GM12878 (cell line): ENCODE measurements at regions not wholly inside any gene's neighbourhood (a gene's known extent, or its start where the extent isn't known, plus 50 kb on each side); places are given as distances from the start of the nearest gene placed in this dataset.
A peak's percentile ranks its signal among the peaks of the same experiment; 100 is the strongest.

ENCODE experiments used
- ATAC-seq: fragments of 200-7000 bp; cut with Tn5 transposase; 3 replicates; pipeline ENCODE4 v1.9.1; 2020; ENCODE audit warnings: mild to moderate bottlenecking, moderate library complexity
- BruUV-seq: library from RNA; stranded (reverse); fragments of 400-500 nt; replicated peaks from 2 replicates; lab custom pipeline; 2021; lab: Mats Ljungman, UMichigan
- CTCF ChIA-PET: fragments of 300-600 bp; sonication (Branson Sonifier 250); formaldehyde crosslinking; extraction: SDS; loops from one replicate; lab custom pipeline; 2021; ENCODE audit warnings: inconsistent platforms; lab: Yijun Ruan, JAX
- POLR2A ChIA-PET: fragments of 350-600 bp; formaldehyde crosslinking; extraction: SDS; loops from one replicate; lab custom pipeline; 2021; ENCODE audit warnings: inconsistent platforms; lab: Charles Lee
- RAD21 ChIA-PET: fragments of 300-600 bp; sonication (Branson Sonifier 250); formaldehyde crosslinking; loops from one replicate; lab custom pipeline; 2023; ENCODE audit warnings: antibody characterized with exemption; ENCODE audit not compliant: unreplicated experiment; lab: Charles Lee
- SMC1A ChIA-PET: fragments of 300-600 bp; sonication (Branson Sonifier 250); formaldehyde crosslinking; loops from one replicate; lab custom pipeline; 2023; ENCODE audit not compliant: unreplicated experiment, uncharacterized antibody; lab: Charles Lee
- DNase-seq: peaks from one replicate; pipeline ENCODE4 v3.0.0-alpha.2; 2011; ENCODE audit warnings: low read depth, low spot score
- FAIRE-seq: peaks from 3 replicates; lab custom pipeline; 2011; peaks lifted over from hg19 to GRCh38; lab: Jason Lieb, UNC
- H2AFZ ChIP-seq: 2 replicates; pipeline ENCODE4 v1.6.0; 2011; ENCODE audit warnings: low read depth, low read length, control low read depth; ENCODE audit not compliant: control insufficient read depth
- H3K27ac ChIP-seq: 2 replicates; pipeline ENCODE4 v1.5.1; 2011; ENCODE audit warnings: control low read depth; ENCODE audit not compliant: control insufficient read depth, insufficient read depth
- H3K27me3 ChIP-seq, 2 experiments: replicated peaks in 1 of 2; 2 replicates each; pipeline versions ENCODE4 v1.6.0 to v1.6.1; 2011; ENCODE audit warnings: low read length in 1 of 2; ENCODE audit not compliant: control insufficient read depth in 2 of 2, insufficient read depth in 2 of 2
- H3K36me3 ChIP-seq, 2 experiments: 2 replicates each; pipeline ENCODE4 v1.5.1; 2011; ENCODE audit warnings: low read length in 1 of 2; ENCODE audit not compliant: control insufficient read depth in 2 of 2, insufficient read depth in 2 of 2
- H3K4me1 ChIP-seq: 2 replicates; pipeline ENCODE4 v1.6.1; 2011; ENCODE audit warnings: mild to moderate bottlenecking, low read length, moderate library complexity, mixed read lengths; ENCODE audit not compliant: control insufficient read depth, insufficient read depth
- H3K4me2 ChIP-seq: 2 replicates; pipeline ENCODE4 v1.6.0; 2011; ENCODE audit warnings: control low read depth; ENCODE audit not compliant: control insufficient read depth, insufficient read depth
- H3K4me3 ChIP-seq: fragments of 200-600 bp; sonication (generic); 2 replicates; pipeline ENCODE4 v1.5.1; 2016
- H3K79me2 ChIP-seq: 2 replicates; pipeline ENCODE4 v1.6.0; 2011; ENCODE audit warnings: low read length; ENCODE audit not compliant: control insufficient read depth, insufficient read depth
- H3K9ac ChIP-seq: 2 replicates; pipeline ENCODE4 v1.8.0; 2011; ENCODE audit warnings: low read length, control low read depth, mixed read lengths; ENCODE audit not compliant: control insufficient read depth, insufficient read depth
- H3K9me3 ChIP-seq: replicated peaks from 3 replicates; pipeline ENCODE4 v1.5.1; 2011; ENCODE audit warnings: mild to moderate bottlenecking, low read length; ENCODE audit not compliant: control insufficient read depth, insufficient read depth
- H4K20me1 ChIP-seq: 2 replicates; pipeline ENCODE4 v1.6.0; 2011; ENCODE audit not compliant: control insufficient read depth, insufficient read depth
- BHLHE40 ChIP-seq, 2 experiments: fragments of 450-650 bp in 1 of 2; IDR thresholded peaks; 2 replicates each; pipeline ENCODE4 v1.6.1; 2011 to 2017; ENCODE audit warnings: low read depth in 2 of 2, borderline replicate concordance in 1 of 2, improper control_type of control experiment in 1 of 2, low read length in 1 of 2, mild to moderate bottlenecking in 1 of 2
- BMI1 ChIP-seq: fragments of 450-650 bp; IDR thresholded peaks from 2 replicates; pipeline ENCODE4 v1.6.1; 2016; ENCODE audit warnings: mild to moderate bottlenecking, moderate library complexity, borderline replicate concordance
- NKRF ChIP-seq: fragments of 450-650 bp; conservative IDR thresholded peaks from 2 replicates; pipeline ENCODE4 v1.6.1; 2017; ENCODE audit warnings: mild to moderate bottlenecking, moderate library complexity
- WGBS: methylation state at CpG from one replicate; pipeline ENCODE4 v1.1.6; 2016; ENCODE audit warnings: low lambda C conversion rate; ENCODE audit not compliant: insufficient replicate concordance, insufficient coverage; ENCODE audit errors: missing lambda C conversion rate; 5-methylcytosine and 5-hydroxymethylcytosine counted together
- in situ Hi-C: fragments of 300-500 bp; cut with MboI; formaldehyde crosslinking; loops from 9 replicates; pipeline ENCODE4 v1.14.3; 2018; ENCODE audit warnings: mixed read lengths
- intact Hi-C: fragments of 100-400 bp; cut with micrococcal nuclease; formaldehyde crosslinking; loops from one replicate; pipeline ENCODE4 v1.14.2; 2022; ENCODE audit not compliant: unreplicated experiment

GRCh38 chr12:75814851-75815754, 216.5 kb downstream of the PHLDA1 start:
- POLR2A ChIA-PET = no interaction called here
- in situ Hi-C loops = no loop called here
- FAIRE-seq = no peak
- Histone ChIP-seq H3K4me1 (peaks cover 4% of the 10 kb centered on the region; the same call in 1 of the 2 replicates), H4K20me1 (no peaks in the 10 kb centered on the region), H2AFZ (no peak overlapping the region), H3K79me2 (no peaks in the 10 kb centered on the region), H3K36me3 (no peaks in the 10 kb centered on the region), H3K27ac (no peak overlapping the region), H3K9me3 (no peaks in the 10 kb centered on the region), H3K4me3 (no peak overlapping the region), H3K9ac (no peak overlapping the region), H3K27me3 (no peaks in the 10 kb centered on the region), H3K4me2 (no peak overlapping the region)
- CTCF ChIA-PET = interaction anchor here (0.5 to 4.1 kb wide), 13 partner anchors 9 to 835 kb away, joined by 3 to 43 read pairs (median 5); partner anchors contain the start of gene PHLDA1
- WGBS = 42% methylated on average over 6 of the region's 6 CpGs
- peak; percentile 74 for ATAC-seq
- BruUV-seq = no TSS peak
- RAD21 ChIA-PET = interaction anchor here (0.8 to 6.6 kb wide), 7 partner anchors 23 to 287 kb away, joined by 3 to 61 read pairs (median 3); partner anchors contain the start of gene PHLDA1
- SMC1A ChIA-PET = interaction anchor here (0.8 to 5.6 kb wide), 22 partner anchors 8 to 530 kb away, joined by 3 to 47 read pairs (median 4); partner anchors contain the start of gene PHLDA1
- TF ChIP-seq BMI1 (peak; percentile 95), BHLHE40 (IDR thresholded peaks at IDR 0.05; ENCODE audit: borderline replicate concordance in 1 of 2, low read depth in 2 of 2, low read length in 1 of 2) (peak in 1 of 2 experiments; percentile 10; a peak in 1 of 4 replicates), NKRF (no peak)
- intact Hi-C loops = loop anchor here (5.0 kb wide), 1 partner anchor 288 kb away; no protein-coding TSS in a partner anchor
- DNase-seq = no peak
